ENCODE measurements at regions not wholly inside any gene's neighbourhood (a gene's known extent, or its start where the extent isn't known, plus 50 kb on each side); places are given as distances from the start of the nearest gene placed in this dataset.

- no peak for DNase-seq (ENCODE audit: extremely low read depth, low read depth)
- no peak for TF ChIP-seq CTCF (IDR thresholded peaks at IDR 0.05; ENCODE audit: low read depth, low read length)
Measured at GRCh38 chr10:4331150-4331549, 494.9 kb upstream of the AKR1E2 start.

- no peak for DNase-seq (ENCODE audit: extremely low read depth, low read depth)
- TF ChIP-seq CTCF (IDR thresholded peaks at IDR 0.05; ENCODE audit: low read depth, low read length): no peak
Measured at GRCh38 chr10:4330636-4331035, 495.4 kb upstream of the AKR1E2 start.

- no peak for TF ChIP-seq CTCF (IDR thresholded peaks at IDR 0.05; ENCODE audit: low read depth, low read length)
- no peak for DNase-seq (ENCODE audit: extremely low read depth, low read depth)
Measured at GRCh38 chr10:4329225-4329624, 496.8 kb upstream of the AKR1E2 start.

GRCh38 chr10:4326647-4327046, 499.4 kb upstream of the AKR1E2 start:
- TF ChIP-seq CTCF (IDR thresholded peaks at IDR 0.05; ENCODE audit: low read depth, low read length): no peak

GRCh38 chr10:4319870-4320367, 506.1 kb upstream of the AKR1E2 start:
- TF ChIP-seq CTCF (IDR thresholded peaks at IDR 0.05; ENCODE audit: low read depth, low read length): no peak

More at GRCh38 chr10:4326647-4327046, 499.4 kb upstream of the AKR1E2 start:
- no peak for DNase-seq (ENCODE audit: extremely low read depth, low read depth)

GRCh38 chr10:4316161-4316810, 509.7 kb upstream of the AKR1E2 start:
- peak; percentile 7 for DNase-seq (ENCODE audit: extremely low read depth, low read depth)
- TF ChIP-seq CTCF (IDR thresholded peaks at IDR 0.05; ENCODE audit: low read depth, low read length): no peak

More at GRCh38 chr10:4319870-4320367, 506.1 kb upstream of the AKR1E2 start:
- DNase-seq (ENCODE audit: extremely low read depth, low read depth): no peak

GRCh38 chr10:4315551-4315950, 510.5 kb upstream of the AKR1E2 start:
- TF ChIP-seq CTCF (IDR thresholded peaks at IDR 0.05; ENCODE audit: low read depth, low read length): no peak
- DNase-seq (ENCODE audit: extremely low read depth, low read depth): peak; percentile 8

Data from AG09319 (cell line).